HCT116 (cell line): ENCODE measurements at regions not wholly inside any gene's neighbourhood (a gene's known extent, or its start where the extent isn't known, plus 50 kb on each side); places are given as distances from the start of the nearest gene placed in this dataset.

Experiments used
- ATAC-seq: fragments of 200-7000 bp; cut with Tn5 transposase; 2 replicates; pipeline ENCODE4 v1.9.1; 2020; ENCODE audit warnings: mild to moderate bottlenecking, moderate library complexity
- BruUV-seq: library from RNA; stranded (reverse); fragments of 400-500 nt; replicated peaks from 2 replicates; lab custom pipeline; 2021; lab: Mats Ljungman, UMichigan
- CTCF ChIA-PET: fragments of 300-600 bp; sonication (Branson Sonifier 250); formaldehyde crosslinking; loops from one replicate; lab custom pipeline; 2021; ENCODE audit warnings: antibody characterized with exemption; lab: Charles Lee
- POLR2A ChIA-PET: fragments of 300-600, 350-600 bp; sonication (Branson Sonifier 250); formaldehyde crosslinking; loops from one replicate; lab custom pipeline; 2021; ENCODE audit warnings: antibody characterized with exemption; lab: Charles Lee
- RAD21 ChIA-PET, 2 experiments: fragments of 300-600 bp; sonication (Branson Sonifier 250); formaldehyde crosslinking; loops; one replicate each; lab custom pipeline; 2023; ENCODE audit warnings: low total read pairs in 2 of 2; ENCODE audit not compliant: uncharacterized antibody in 2 of 2, unreplicated experiment in 2 of 2, low non-redundant PET in 1 of 2; lab: Charles Lee
- DNase-seq: peaks from one replicate; pipeline ENCODE4 v3.0.0-alpha.2; 2010; ENCODE audit warnings: low read depth, low spot score
- H2AFZ ChIP-seq: fragments of 200-600 bp; shearing (Covaris generic), sonication (generic); 2 replicates; pipeline ENCODE4 v1.6.1; 2017; ENCODE audit warnings: low read depth, mixed run types, mixed read lengths, antibody characterized with exemption, low read length; ENCODE audit not compliant: poor library complexity, severe bottlenecking
- H3K27ac ChIP-seq: 2 replicates; pipeline ENCODE4 v1.5.1; 2012; ENCODE audit warnings: low read depth, low read length
- H3K27me3 ChIP-seq: fragments of 200-600 bp; sonication (generic); 2 replicates; pipeline ENCODE4 v1.6.1; 2016; ENCODE audit warnings: mixed run types, low read length, mixed read lengths; ENCODE audit not compliant: insufficient read depth
- H3K36me3 ChIP-seq, 2 experiments: fragments of 200-500 bp in 1 of 2; fragments of 200-600 bp in 1 of 2; sonication (Bioruptor generic) in 1 of 2; sonication (generic) in 1 of 2; 2 replicates each; pipeline versions ENCODE4 v1.5.1 to v1.6.1; 2014 to 2016; ENCODE audit warnings: low read length in 2 of 2, inconsistent platforms in 1 of 2, mixed read lengths in 1 of 2, mixed run types in 1 of 2; ENCODE audit not compliant: insufficient read depth in 2 of 2, control insufficient read depth in 1 of 2
- H3K4me1 ChIP-seq, 2 experiments: fragments of 200-600 bp in 1 of 2; sonication (generic) in 1 of 2; 2 replicates each; pipeline versions ENCODE4 v1.5.1 to v1.6.1; 2012 to 2017; ENCODE audit warnings: low read length in 2 of 2, inconsistent platforms in 1 of 2, mild to moderate bottlenecking in 1 of 2, mixed read lengths in 1 of 2, mixed run types in 1 of 2, moderate library complexity in 1 of 2; ENCODE audit not compliant: insufficient read depth in 2 of 2, control insufficient read depth in 1 of 2
- H3K4me2 ChIP-seq: fragments of 200-600 bp; sonication (generic); 2 replicates; pipeline ENCODE4 v1.6.1; 2017; ENCODE audit warnings: mixed run types, low read length, mixed read lengths
- H3K4me3 ChIP-seq, 2 experiments: fragments of 200-600 bp in 1 of 2; sonication (generic) in 1 of 2; replicated peaks in 1 of 2; 2 replicates each; pipeline ENCODE4 v1.5.1; 2011 to 2016; ENCODE audit warnings: low read length in 2 of 2, control low read depth in 1 of 2, low read depth in 1 of 2, mild to moderate bottlenecking in 1 of 2, mixed read lengths in 1 of 2, mixed run types in 1 of 2
- H3K79me2 ChIP-seq: fragments of 200-600 bp; sonication (generic); 2 replicates; pipeline ENCODE4 v1.6.1; 2017; ENCODE audit warnings: mild to moderate bottlenecking, mixed run types, low read length, moderate library complexity, mixed read lengths; ENCODE audit not compliant: insufficient read depth
- H3K9ac ChIP-seq: fragments of 200-600 bp; sonication (generic); 2 replicates; pipeline ENCODE4 v1.6.1; 2016; ENCODE audit warnings: low read length, mixed read lengths
- H3K9me2 ChIP-seq: fragments of 200-600 bp; sonication (generic), shearing (Covaris generic); 2 replicates; pipeline ENCODE4 v1.6.1; 2017; ENCODE audit warnings: mixed run types, mild to moderate bottlenecking, moderate library complexity; ENCODE audit not compliant: insufficient read depth
- H3K9me3 ChIP-seq, 2 experiments: fragments of 200-500 bp in 1 of 2; fragments of 200-600 bp in 1 of 2; sonication (Bioruptor generic) in 1 of 2; sonication (generic) in 1 of 2; 2 replicates each; pipeline ENCODE4 v1.6.1; 2014 to 2017; ENCODE audit warnings: low read length in 2 of 2, mixed read lengths in 2 of 2, inconsistent platforms in 1 of 2, low read depth in 1 of 2, mild to moderate bottlenecking in 1 of 2, mixed run types in 1 of 2, moderate library complexity in 1 of 2; ENCODE audit not compliant: control insufficient read depth in 1 of 2, insufficient read depth in 1 of 2
- H4K20me1 ChIP-seq: fragments of 200-600 bp; sonication (generic), shearing (Covaris generic); 2 replicates; pipeline ENCODE4 v1.6.1; 2017; ENCODE audit warnings: mixed run types, mild to moderate bottlenecking, moderate library complexity; ENCODE audit not compliant: insufficient read depth
- CEBPB ChIP-seq: IDR thresholded peaks from 2 replicates; pipeline ENCODE4 v1.6.1; 2012; ENCODE audit warnings: low read depth
- EGR1 ChIP-seq: IDR thresholded peaks from 2 replicates; pipeline ENCODE4 v1.6.1; 2012; ENCODE audit warnings: low read depth
- EZH2 ChIP-seq: fragments of 200-600 bp; sonication (generic); IDR thresholded peaks from 2 replicates; pipeline ENCODE4 v1.6.1; 2017; ENCODE audit warnings: antibody characterized with exemption, mixed run types
- EZH2phosphoT487 ChIP-seq: fragments of 200-600 bp; IDR thresholded peaks from 2 replicates; pipeline ENCODE4 v1.6.1; 2018; ENCODE audit warnings: antibody characterized with exemption, borderline replicate concordance
- JUND ChIP-seq: IDR thresholded peaks from 2 replicates; pipeline ENCODE4 v1.6.1; 2012
- TCF7L2 ChIP-seq: IDR thresholded peaks from 2 replicates; pipeline ENCODE4 v1.7.0; 2011; ENCODE audit warnings: borderline replicate concordance, inconsistent platforms; ENCODE audit not compliant: insufficient read depth, insufficient read length; ENCODE audit errors: extremely low read depth
- YY1 ChIP-seq: IDR thresholded peaks from 2 replicates; pipeline ENCODE4 v1.6.1; 2011; ENCODE audit warnings: low read length, low read depth, moderate library complexity, mild to moderate bottlenecking; ENCODE audit not compliant: insufficient replicate concordance; ENCODE audit errors: extremely low read depth
- ZBTB33 ChIP-seq: IDR thresholded peaks from 2 replicates; pipeline ENCODE4 v1.6.1; 2011; ENCODE audit warnings: mild to moderate bottlenecking, low read length, moderate library complexity; ENCODE audit not compliant: insufficient replicate concordance; ENCODE audit errors: extremely low read depth
- ZNF274 ChIP-seq: fragments of 200-500 bp; sonication (Bioruptor generic); IDR thresholded peaks from 2 replicates; pipeline ENCODE4 v1.6.1; 2014; ENCODE audit warnings: mild to moderate bottlenecking, low read depth, low read length, inconsistent platforms
- intact Hi-C: fragments of 100-400 bp; cut with micrococcal nuclease; formaldehyde crosslinking; loops from 2 replicates; pipeline ENCODE4 v1.10.0; 2022
- TF ChIP-seq, protein P1 (sequence below): IDR thresholded peaks from 2 replicates; pipeline ENCODE4 v1.6.1; 2012; ENCODE audit warnings: low read depth
- TF ChIP-seq, protein P2 (sequence below), 3 experiments: fragments of 200-600 bp in 1 of 3; sonication (generic) in 1 of 3; IDR thresholded peaks in 2 of 3; conservative IDR thresholded peaks in 1 of 3; 2 replicates each; pipeline ENCODE4 v1.5.1; 2012 to 2017; ENCODE audit warnings: low read depth in 2 of 3, low read length in 2 of 3, antibody characterized with exemption in 1 of 3, borderline replicate concordance in 1 of 3, control low read depth in 1 of 3, mild to moderate bottlenecking in 1 of 3, mixed read lengths in 1 of 3, mixed run types in 1 of 3, moderate library complexity in 1 of 3; ENCODE audit not compliant: insufficient read depth in 1 of 3

DNA sequence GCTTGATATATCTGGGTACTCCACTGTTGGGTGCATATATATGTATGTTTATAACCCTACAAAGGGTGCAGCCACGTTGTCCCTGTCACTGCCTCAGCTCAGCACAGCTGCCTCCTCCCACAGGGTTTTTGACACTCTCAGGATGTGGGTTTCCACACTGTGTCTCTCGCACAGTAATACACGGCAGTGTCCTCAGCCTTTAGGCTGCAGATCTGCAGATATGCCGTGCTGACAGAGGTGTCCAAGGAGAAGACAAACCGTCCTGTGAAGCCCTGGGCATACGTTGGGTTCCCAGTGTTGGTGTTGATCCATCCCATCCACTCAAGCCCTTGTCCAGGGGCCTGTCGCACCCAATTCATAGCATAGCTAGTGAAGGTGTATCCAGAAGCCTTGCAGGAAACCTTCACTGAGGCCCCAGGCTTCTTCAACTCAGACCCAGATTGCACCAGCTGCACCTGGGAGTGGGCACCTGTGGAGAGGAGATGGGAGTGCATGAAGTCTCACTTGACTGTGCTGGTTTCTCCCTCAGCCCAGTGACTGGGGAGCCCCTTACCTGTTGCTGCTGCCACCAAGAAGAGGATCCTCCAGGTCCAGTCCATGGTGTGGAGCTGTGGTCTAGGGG lies 498.7 kb downstream of the TMEM121 start:
- H3K4me3 ChIP-seq, result no peak overlapping the region
- H4K20me1 ChIP-seq, result no peaks in the 10 kb centered on the region
- intact Hi-C loops, result no loop called here
- 0 out of 2 replicates have a peak, but pooled peaks cover 4% of the 10 kb centered on the region for H3K27me3 ChIP-seq
- TF ChIP-seq JUND, result no peak
- TF ChIP-seq ZBTB33, result no peak
- TF ChIP-seq CEBPB, result no peak
- no peak for TF ChIP-seq EZH2
- TF ChIP-seq, protein P1, sequence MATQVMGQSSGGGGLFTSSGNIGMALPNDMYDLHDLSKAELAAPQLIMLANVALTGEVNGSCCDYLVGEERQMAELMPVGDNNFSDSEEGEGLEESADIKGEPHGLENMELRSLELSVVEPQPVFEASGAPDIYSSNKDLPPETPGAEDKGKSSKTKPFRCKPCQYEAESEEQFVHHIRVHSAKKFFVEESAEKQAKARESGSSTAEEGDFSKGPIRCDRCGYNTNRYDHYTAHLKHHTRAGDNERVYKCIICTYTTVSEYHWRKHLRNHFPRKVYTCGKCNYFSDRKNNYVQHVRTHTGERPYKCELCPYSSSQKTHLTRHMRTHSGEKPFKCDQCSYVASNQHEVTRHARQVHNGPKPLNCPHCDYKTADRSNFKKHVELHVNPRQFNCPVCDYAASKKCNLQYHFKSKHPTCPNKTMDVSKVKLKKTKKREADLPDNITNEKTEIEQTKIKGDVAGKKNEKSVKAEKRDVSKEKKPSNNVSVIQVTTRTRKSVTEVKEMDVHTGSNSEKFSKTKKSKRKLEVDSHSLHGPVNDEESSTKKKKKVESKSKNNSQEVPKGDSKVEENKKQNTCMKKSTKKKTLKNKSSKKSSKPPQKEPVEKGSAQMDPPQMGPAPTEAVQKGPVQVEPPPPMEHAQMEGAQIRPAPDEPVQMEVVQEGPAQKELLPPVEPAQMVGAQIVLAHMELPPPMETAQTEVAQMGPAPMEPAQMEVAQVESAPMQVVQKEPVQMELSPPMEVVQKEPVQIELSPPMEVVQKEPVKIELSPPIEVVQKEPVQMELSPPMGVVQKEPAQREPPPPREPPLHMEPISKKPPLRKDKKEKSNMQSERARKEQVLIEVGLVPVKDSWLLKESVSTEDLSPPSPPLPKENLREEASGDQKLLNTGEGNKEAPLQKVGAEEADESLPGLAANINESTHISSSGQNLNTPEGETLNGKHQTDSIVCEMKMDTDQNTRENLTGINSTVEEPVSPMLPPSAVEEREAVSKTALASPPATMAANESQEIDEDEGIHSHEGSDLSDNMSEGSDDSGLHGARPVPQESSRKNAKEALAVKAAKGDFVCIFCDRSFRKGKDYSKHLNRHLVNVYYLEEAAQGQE, result no peak
- TF ChIP-seq YY1, result no peak
- no peak for TF ChIP-seq EZH2phosphoT487
- TF ChIP-seq, protein P2, sequence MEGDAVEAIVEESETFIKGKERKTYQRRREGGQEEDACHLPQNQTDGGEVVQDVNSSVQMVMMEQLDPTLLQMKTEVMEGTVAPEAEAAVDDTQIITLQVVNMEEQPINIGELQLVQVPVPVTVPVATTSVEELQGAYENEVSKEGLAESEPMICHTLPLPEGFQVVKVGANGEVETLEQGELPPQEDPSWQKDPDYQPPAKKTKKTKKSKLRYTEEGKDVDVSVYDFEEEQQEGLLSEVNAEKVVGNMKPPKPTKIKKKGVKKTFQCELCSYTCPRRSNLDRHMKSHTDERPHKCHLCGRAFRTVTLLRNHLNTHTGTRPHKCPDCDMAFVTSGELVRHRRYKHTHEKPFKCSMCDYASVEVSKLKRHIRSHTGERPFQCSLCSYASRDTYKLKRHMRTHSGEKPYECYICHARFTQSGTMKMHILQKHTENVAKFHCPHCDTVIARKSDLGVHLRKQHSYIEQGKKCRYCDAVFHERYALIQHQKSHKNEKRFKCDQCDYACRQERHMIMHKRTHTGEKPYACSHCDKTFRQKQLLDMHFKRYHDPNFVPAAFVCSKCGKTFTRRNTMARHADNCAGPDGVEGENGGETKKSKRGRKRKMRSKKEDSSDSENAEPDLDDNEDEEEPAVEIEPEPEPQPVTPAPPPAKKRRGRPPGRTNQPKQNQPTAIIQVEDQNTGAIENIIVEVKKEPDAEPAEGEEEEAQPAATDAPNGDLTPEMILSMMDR (IDR thresholded peaks at IDR 0.05 in 2 of 3, conservative IDR thresholded peaks at IDR 0.05 in 1 of 3; ENCODE audit: borderline replicate concordance in 1 of 3, insufficient read depth in 1 of 3, low read depth in 2 of 3, low read length in 2 of 3), result no peak
- TF ChIP-seq EGR1, result no peak
- no peak for TF ChIP-seq TCF7L2
- no peak for TF ChIP-seq ZNF274
- DNase-seq (no peak), ATAC-seq (no peak)
- H3K27ac ChIP-seq, result no peak overlapping the region
- BruUV-seq, result no TSS peak
- H3K9me2 ChIP-seq, result no peaks in the 10 kb centered on the region
- H3K36me3 ChIP-seq, result no peaks in the 10 kb centered on the region
- H3K79me2 ChIP-seq, result no peaks in the 10 kb centered on the region
- H3K4me2 ChIP-seq, result no peak overlapping the region
- ChIA-PET POLR2A (no interaction called here), CTCF (no interaction called here), RAD21 (no interaction called here)
- H3K9me3 ChIP-seq, result no peaks in the 10 kb centered on the region
- no peak overlapping the region for H2AFZ ChIP-seq
- H3K9ac ChIP-seq, result no peak overlapping the region
- no peaks in the 10 kb centered on the region for H3K4me1 ChIP-seq
